NCI-H2107 treated with DMSO at 0.1 percent for 48 hours (cell line): ENCODE measurements at regions not wholly inside any gene's neighbourhood (a gene's known extent, or its start where the extent isn't known, plus 50 kb on each side); places are given as distances from the start of the nearest gene placed in this dataset.
"Not testable (repeated sequence)": the region's sequence is repeated elsewhere in the genome, so short reads cannot be mapped to it uniquely, and the experiment has no call there.

Experiments
- DNase-seq: peaks from one replicate; lab custom pipeline; 2025; ENCODE audit not compliant: unreplicated experiment; lab: John Stamatoyannopoulos, UW

DNA sequence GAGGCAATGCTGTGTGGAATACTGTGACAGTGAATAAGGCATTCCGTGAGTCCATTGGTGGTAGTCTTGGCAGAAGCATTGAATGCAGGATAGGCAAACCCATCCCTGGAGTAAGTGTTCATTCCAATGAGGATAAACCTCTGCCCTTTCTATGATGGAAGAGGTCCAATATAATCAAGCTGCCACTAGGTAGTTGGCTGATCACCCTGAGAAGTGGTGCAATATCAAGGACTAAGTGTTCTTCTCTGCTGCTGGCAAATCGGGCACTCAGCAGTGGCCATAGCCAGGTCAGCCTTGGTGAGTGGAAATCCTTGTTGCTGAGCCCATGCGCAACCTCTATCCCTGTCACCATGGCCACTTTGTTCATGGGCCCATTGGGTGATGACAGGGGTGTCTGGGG, 70.1 kb downstream of the FBXO4 start:
- DNase-seq, result no peak

DNA sequence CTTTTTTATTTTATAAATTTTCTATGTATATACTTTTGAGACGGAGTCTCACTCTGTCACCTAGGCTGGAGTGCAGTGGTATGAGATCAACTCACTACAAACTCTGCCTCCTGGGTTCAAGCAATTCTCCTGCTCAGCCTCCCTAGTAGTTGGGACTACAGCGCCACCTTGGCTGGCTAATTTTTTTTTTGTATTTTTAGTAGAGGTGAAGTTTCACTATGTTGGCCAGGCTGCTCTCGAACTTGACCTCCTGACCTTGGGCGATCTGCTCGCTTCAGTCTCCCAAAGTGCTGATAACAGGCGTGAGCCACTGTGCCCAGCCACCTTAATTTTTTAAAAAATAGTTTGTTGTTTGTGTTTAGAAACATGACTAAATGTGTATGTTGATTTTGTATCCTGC, 76.6 kb downstream of the FBXO4 start:
- no peak for DNase-seq

DNA sequence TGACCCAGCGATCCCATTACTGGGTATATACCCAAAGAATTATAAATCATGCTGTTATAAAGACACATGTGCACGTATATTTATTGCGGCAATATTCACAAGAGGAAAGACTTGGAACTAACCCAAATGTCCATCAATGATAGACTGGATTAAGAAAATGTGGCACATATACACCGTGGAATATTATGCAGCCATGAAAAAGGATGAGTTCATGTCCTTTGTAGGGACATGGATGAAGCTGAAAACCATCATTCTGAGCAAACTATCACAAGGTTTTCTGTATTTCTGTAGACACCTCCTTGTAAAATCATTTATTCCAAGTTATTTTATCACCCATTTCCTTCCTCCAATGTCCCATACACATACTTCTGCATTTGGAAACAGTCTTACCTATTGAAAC, 78.8 kb downstream of the FBXO4 start:
- DNase-seq, result not testable (repeated sequence)

DNA sequence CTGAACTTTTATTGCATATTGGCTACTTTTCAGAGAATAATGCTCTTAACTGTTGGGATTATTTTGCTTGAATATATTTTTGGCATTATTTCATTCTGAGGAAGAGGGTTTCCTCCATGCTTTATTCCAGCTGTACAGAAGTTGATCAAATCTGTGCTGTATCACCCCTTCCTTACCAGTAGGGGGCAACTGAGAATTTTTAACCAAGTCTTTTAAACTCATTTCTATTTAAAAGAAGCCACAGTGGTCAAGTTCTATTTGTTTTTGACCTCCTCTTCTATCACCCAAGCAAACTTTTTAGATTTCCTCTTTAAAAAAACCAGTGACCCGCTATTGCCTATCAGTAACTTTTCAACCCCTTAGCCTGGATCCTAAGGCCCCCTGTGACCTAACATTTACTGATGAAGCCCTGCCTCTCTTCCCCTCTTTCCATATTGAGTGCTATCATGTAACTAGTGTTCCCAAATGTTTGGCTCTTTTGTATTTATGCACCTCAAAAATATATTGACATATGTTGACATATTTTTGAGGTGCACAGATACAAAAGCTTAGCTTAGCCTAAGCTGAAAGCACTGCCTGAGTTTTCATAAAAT, 80.6 kb downstream of the FBXO4 start:
- DNase-seq, result no peak

DNA sequence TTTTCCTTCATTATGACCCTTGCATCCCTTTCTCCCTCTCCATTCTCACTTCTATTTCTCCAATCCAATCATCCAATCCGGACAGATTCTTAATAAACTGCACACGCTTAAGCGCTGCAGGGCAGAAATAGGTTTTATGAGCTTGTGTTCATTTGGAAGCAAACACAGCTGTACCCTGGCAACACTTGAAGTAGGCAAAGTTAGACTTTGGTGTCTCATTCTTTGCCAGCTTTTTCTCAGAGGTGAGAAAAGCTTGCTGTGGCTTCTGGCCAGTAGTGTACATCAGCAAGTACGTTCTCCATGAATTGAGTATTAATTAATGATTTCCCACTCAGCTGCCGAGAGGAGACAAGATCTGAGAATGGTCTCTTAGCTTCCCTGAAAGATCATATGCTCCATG, 88.5 kb downstream of the FBXO4 start:
- no peak for DNase-seq

DNA sequence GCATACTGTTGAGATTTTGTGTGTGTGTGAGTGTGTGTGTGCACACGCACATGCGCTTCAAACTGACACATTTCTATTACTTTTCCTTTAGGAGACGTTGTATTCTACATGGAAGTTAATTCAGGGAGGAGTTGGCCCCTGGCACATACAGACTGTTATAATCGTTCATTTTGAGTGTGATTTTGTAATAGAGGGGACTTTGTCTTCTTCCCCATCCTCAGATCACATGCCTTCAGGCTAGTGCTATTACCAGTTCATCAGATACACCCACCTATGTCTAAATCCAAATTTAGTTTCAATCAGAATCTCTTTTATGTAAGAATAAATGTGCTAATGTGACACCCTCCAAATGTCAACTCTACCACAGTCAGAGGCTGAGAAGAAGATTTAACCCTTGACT, 90.2 kb downstream of the FBXO4 start:
- DNase-seq, result no peak

DNA sequence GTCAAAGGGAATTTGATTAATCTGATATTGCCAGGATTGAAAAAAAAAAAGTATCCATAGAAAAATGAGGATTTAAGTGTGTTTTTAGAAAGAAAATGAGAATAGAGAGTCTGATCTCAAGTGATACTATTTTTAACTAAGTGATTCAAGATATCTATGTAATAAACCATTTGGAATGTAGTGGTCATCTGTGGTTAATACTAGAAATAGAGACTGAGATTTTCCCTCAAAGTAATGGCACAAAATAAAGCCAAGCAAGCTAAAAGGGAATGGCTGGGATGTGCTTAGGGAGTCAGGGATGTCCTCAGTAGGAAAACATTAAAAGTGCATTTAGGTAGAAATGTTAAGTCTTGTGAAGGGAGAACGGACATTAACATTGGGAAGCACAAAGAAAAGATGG, 90.6 kb downstream of the FBXO4 start:
- DNase-seq, result no peak

DNA sequence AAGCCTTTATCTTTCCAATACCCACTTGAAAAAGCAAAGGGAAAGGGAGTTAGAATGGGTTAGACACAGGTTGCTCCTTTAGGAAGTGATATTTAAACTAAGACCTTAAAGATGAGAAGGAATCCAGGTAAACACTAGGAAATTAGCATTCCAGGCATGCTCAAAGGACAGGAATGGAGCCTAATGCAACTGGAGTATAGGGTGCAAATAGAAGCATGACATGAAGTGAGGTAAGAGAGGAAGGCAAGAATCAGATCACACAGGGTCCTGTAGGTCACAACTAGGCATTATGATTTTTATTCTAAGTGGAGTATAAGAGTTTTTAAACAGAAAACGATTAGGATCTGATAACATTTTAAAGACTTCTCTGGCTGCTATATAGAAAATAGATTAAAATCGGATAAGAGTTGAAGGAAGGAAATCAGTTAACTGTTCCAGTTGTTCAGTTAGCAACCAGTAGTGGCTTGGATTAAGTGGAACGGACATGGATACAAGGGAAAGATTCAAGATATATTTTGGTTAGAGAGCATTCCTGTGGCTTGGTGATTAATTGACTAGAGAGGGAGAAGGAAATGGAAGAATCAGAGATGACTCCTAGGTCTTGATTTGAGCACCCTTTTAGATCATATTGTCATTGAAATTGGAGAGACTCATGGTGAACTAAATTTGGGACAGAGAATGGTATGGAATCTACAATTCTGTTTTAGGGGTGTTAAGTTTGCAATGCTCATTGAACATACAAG, 95.9 kb downstream of the FBXO4 start:
- DNase-seq, result no peak

DNA sequence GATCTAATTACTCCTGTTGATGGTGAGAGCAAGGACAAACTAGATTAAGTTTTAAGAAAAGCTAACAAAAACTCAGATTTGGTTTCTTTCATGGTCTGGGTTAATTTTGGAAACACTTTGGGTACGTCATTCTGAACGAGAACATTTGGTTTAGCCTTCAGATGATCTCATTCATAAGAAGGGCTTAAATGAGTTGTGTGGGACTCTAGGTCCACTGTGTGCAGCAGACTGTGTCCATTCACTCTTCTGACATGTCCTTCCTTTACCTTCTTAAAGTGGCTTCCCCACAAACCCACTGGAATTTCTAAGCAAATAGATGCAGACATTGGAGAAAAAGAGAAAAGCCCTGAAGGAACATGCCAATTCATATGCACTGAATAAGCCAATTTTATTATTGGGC, 96.8 kb downstream of the FBXO4 start:
- no peak for DNase-seq

DNA sequence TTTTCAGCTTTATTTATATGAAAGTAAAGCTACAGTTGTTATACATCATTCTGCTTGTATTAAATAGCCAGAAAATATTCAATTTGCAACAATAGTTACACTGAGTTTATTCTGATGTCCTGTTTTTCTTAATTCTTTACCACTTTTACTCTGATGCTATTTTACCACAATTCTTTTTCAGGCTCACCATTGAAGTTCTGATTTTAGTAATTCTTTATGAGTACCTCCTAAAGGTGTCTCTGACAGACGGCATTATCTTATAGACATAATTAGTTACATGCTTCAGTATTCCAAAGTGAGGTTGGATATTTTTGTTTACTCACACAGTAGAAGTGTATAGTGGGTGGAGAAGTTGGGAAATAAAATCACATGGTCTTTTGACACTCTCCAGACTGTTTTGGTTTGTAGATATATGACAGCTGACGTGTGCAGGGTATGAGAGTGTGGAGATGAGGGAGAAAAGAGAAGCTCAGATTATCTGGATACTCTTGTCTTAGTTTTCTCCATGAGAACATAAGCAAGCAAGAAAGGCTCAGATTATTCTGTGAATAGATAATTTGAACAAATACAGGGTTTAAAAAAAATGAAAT, 97.4 kb downstream of the FBXO4 start:
- DNase-seq, result no peak

DNA sequence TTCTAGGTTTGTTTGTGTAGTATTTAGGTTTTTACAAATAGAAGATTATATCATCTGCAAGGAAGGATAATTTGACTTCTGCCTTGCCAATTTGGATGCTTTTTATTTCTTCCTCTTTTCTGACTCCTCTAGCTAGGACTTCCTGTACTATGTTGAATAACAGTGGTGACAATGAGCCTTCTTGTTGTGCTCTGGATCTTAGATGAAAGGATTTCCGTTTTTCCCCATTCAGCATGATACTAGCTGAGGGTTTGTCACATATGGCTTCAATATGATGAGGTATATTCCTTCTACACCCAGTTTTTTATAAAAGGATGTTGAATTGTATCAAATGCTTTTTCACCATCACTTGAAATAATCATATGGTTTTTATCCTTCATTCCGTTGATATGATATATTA, 101.4 kb downstream of the FBXO4 start:
- no peak for DNase-seq

DNA sequence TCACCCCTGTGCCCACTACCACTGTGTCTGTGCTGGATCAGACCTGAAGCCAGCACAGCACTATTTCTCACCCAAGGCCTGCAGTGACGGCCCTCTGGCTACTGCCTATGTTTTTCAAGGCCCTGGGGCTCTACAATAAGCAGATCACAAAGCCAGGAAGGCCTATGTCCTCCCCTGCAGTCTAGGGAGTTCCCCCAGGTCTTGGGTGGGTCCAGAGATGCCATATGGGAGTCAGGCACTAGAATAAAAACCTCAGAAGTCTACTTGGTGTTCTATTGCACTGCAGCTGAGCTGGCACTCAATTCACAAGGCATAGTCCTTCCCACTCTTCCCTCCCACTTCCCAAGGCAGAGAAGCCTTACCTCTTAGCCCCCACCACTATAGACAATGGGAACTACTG, 107.1 kb downstream of the FBXO4 start:
- DNase-seq, result no peak

DNA sequence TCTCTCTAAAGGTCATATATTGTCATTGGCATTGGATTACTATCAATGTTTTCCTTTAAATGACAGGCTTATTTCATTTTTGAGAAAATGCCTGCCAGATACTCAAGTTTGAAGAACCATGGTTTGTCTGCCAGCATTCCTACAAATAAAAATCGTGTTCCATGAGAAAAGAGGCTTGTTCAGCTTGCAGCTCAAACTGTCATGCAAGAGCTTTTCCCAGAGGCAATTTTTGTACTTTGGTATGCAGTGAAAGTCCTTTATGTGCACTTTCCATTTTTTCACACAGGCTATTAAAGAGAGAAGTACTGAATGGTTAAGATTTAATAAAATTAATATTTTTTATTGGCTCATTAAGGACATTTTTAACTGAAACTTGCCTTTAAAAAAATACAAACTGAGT, 110.4 kb downstream of the FBXO4 start:
- no peak for DNase-seq

DNA sequence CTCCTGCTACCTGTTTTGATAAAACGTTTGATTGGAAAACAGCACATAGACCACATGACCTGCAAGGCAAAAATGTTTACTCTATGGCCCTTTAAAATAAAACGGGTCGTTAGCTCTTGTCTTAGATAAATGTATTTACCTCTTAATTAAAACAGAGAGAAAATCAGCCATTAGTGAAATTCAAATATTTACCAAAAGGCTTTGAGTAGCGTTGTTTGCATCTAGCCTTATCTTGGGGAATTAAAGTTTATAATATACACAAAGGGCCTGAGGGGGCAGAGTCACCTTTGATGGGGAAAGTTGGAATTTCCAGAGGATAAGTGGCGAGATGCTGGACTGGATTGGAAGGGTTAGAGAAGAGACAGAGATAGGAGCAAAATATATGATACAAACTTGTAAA, 111.3 kb downstream of the FBXO4 start:
- DNase-seq, result no peak

DNA sequence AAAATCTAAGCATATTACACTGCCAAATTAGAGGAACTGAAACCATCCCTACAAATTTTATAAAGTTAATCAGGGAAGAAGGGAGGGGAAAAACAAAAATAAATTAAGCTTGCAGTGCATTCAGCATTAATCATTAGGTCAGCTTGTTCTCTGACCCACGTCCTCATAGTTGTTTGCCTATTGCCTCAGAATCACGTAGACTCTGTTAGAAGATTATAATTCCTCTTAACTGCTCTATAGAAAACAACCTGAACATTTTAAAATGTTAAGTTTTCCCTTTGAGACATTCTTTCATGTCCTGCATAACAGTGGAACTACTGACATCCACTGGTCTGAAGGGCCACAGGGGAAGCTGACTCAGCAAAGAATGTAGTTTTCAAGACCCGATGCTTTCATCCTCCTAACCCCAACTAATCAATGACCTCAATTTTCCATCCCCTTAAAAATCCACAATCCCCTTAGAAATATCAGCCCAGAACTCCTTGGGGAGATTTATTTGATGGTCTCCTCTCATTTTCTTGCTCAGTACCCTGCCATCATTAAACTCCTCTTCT, 112.4 kb downstream of the FBXO4 start:
- DNase-seq, result no peak

DNA sequence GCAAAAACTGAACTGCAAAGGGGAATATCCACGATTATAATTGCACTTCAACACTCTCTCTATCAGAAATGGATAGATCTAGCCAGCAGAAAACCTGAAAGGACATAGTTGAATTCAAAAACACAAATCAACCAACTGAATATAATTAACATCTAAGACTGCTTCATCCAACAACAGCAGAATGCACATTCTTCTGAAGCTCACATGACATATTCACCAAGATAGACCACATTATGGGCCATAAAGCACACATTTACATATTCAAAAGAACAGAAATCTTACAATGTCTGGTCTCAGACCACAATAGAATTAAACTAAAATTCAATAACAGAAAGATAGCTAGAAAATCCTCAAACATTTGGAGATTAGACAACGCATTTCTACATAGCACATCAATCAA, 118.3 kb downstream of the FBXO4 start:
- no peak for DNase-seq

DNA sequence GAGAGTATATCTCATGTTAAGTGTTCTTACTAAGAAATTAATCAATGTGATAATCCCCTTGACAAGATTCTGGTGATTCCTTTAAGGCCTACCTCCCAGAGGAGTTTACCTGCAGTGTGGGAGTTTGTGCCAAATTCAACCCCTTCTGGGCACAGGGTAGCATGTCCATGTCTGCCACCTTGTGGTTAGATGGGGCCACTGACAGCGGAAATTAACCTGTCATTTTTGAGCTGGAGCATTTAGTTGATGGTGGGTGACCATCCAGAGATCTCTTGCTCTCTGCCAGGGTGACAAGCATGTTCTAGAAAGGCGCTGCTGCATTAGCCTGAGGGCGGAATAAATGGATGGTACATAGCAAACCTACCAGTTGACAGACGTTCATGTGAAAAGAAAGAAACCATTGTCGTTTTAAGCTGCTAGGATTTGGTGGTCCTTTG, 132.2 kb downstream of the FBXO4 start:
- peak; percentile 4 for DNase-seq

DNA sequence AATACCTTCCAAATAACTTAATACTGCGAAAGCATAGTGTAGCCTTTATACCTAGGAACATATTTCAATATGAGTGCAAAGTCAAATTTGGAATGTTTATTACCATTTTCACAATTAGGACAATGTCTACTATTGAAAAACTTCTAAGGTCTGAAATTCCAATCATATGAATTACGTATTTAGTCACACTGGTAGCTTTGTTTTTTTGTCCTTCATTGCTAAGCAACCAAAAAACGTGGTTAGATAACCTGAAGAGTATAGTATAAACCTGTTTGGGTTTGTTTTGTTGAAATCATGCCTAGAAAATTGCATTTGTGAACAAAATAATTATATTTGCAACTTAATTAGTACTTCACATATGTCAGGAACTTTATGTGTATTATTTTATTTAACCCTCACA, 134.2 kb downstream of the FBXO4 start:
- DNase-seq, result no peak

DNA sequence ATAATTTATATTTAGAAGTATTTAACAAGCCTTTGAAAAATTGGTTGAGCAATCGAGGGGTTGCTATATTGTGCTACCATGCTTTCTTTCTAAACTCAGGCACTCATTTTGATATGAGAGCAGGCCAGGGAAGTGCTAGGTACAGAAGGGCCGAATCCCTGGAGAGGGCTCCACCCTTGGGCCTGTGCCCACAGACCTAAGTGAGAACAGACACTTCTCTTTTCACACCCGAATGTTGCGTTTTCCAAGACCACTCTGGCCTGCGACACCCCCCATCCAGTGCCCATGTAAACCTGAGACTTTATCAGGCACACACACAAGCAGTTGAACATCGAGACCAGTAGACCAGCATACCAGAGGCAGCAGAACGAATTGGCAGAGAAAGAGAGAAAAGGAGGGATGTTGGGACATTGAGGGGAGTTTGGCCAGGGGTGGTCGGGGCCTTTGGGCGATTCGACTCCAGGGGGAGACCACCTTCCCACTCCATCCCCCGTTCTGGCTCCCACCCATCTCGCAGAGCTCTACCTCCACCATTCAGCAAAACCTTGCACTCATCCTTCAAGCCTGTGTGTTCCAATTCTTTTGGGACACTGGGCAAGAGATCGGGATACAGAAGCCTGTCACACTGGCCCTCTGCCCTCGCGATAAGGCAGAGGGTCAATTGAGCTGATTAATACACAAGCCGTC, 134.8 kb downstream of the FBXO4 start:
- no peak for DNase-seq

DNA sequence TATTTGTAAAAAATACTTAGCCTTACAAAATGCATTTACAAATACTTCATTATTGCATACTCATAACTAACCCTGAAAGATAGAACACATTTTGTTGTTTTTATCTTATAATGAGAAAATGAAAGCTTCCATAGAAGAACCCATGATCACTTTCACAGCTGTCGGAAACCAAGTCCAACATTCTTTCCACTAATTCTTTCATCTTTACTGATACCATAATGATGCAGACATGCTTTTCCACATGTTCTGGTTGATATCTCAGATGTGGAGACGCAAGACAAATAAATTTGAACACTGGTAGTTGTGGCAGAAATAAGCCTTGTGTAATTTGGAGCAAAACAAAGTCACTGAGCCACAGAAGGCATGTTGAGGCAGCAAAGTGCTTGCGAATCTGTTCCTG, 136.0 kb downstream of the FBXO4 start:
- DNase-seq, result no peak

DNA sequence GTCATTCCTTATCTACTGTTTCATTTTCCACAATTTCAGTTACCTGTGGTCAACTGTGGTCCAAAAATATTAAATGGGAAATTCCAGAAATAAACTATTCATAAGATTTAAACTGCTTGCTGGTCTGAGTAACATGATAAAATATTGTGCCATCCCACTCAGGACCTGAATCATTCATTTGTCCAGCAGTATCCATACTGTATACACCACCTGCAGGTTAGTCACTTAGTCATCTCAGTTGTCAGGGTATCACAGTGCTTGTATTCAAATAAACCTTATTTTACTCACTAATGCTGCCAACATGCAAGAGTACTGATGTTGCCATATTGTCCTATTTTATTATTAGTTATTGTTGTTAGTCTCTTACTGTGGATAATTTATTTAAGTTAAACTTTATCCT, 139.7 kb downstream of the FBXO4 start:
- DNase-seq, result no peak

DNA sequence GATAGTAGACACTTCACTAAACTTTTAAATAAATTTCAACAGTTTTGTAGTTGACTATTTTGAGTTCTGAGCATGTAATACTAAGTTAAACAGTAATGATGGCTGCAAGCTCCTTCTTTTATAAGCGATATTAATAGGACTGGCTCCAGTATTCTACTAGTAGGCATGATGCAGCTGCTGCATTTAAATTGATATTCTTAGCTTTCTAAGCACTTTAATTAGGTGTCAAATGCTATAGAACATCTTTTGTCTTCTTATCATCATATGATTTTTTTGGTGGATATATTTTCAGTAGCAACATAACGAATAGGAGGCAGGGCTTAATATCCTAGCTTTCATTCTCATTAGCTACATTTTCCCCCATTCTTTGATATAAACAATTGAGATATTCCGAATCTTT, 141.1 kb downstream of the FBXO4 start:
- no peak for DNase-seq
